ENCODE measurements at regions not wholly inside any gene's neighbourhood (a gene's known extent, or its start where the extent isn't known, plus 50 kb on each side); places are given as distances from the start of the nearest gene placed in this dataset.
"Not testable (repeated sequence)": the region's sequence is repeated elsewhere in the genome, so short reads cannot be mapped to it uniquely, and the experiment has no call there.

DNA sequence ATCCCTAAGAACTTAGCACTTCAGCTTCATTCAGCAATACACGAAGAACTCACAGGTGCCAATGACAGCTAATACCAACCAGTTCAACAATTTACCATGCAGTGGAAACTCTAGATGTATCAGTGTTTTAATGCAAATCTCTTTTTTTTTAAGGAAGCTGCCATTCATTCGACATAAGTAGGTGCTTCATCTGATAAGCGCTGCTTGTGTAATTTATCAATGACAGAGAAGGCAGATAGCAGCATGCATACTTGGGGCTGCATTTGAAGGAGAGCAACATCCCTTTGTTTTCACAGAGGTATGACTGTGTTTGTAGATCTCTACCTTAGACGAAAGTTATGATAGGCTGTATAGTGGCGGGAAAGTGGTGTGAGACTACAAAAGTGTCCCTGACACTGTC lies 977.1 kb downstream of the AACS start:
- no peak for DNase-seq

DNA sequence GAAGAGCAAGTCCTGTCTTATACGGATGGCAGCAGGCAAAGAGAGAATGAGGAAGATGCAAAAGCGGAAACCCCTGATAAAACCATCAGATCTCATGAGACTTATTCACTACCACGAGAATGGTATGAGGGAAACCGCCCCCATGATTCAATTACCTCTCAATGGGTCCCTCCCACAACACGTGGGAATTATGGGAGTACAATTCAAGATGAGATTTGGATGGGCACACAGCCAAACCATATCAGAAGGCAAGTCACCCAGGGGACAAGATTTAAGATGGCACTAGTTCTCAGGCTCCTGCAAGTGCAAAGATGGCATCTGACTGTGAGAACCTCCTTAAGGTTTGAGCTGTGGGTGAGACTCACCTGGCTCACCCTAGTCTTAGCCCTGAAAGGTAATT lies 984.3 kb downstream of the AACS start:
- not testable (repeated sequence) for DNase-seq

DNA sequence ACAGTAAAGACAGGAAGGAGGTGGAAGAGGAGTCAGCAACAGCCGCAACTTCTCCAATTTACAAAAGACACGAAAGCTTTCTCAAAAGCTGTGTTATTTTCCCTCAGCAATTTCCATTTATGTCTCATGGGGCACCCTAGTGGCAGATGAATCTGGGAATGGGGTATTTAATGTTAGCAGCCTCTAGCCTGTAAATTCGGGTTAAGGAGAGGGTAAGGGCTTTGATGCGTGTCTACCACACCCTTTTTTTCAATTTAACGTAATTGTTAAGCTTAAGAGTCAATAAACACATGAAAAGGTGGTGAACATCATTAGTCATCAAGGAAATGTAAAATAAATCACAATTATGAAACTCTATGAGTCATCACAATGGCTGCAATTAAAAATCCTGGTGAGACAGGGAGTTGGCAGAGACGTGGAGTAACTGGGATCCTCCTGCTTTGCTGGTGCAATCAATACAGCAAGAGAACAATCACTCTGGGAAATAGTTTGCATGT lies 986.4 kb downstream of the AACS start:
- DNase-seq, result no peak

DNA sequence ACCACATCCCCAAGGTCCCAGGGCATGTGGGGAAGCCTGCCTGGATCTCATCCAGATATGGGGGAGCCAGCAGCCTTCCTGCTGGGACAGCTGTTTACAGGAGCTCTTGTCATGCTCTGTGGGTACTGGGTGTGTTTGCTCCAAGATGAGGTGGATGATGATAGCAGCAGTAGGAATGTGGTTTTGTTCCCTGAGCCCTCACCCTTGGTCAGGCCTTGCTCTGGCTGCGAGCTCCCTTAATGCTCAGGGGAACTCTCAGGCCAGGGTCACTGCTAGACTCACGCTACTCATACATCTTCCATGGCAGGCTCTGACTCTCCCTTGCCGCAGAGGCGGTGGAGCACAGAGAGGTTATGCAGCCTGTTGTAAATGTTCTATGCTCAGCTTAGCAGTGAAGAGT lies 990.3 kb downstream of the AACS start:
- DNase-seq, result no peak

DNA sequence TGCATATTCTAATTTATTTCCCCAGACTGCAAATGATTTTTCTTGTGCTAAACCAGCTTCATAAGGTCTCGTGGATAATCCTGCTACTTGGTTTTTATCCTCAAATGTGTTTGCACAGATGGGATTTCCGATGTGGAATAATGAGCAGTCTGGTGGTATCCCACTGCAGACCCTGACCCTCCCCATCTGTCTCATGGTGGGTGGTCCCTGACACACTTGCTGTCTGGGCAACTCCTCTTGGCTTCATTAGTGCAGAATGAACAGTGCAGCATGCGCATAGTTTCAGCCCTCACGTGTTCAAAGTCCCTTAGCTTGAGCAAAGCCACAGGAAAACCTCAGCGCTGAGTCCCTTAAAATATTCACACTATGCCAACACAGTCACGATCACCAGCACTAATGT lies 996.5 kb downstream of the AACS start:
- peak; percentile 17 for DNase-seq

DNA sequence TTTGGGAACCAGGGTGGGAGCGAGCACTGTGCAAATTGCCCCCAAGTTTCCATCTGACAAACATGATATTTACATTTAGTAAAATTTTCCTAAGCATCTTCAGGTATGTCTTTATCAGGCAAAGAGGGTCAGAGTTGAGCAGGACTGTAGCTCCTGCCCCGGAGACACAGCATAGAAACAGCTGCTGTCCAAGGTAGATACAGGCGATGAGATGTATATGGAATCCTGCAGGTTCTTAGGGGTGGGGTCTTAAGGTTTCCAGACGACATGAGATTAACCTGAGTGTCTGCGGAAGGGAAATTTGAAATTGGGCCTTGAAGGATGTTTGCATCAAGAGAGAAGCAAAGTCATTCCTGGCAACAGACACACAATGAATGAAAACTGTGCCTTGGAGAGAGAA lies 998.8 kb downstream of the AACS start:
- no peak for DNase-seq

DNA sequence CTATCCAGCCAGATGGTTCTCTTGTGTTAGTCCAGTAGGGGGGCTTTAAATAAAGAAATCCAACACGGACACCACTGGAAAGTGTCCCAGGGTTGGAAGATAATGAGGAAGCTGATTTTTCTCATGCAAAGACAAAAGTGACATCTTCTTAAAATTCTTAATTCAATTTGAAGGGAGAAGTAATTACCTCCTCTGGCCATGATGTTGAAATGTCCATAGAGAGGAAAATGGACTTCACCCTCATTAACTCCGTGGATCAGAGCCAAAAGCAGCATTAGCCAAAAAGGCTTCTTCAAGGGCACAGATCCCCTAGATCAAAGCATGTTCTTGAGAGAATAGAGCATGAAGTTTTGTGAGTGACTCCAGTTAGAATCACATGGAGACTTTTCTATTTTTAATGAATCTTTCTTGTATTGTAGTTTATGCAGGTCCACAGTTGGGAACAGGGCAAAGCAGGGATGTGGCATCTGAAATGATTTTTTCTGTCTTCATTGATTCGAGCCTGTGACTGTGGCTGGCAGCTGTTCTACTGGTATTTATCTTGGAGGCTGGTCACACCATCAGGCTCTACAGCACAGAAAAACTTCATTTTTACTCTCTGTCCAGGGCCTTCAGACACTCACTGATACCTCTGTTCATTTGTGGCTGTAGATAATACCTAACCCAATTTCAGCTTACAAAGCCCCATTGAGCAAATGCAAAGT lies 1002.5 kb downstream of the AACS start:
- DNase-seq, result peak; percentile 32

DNA sequence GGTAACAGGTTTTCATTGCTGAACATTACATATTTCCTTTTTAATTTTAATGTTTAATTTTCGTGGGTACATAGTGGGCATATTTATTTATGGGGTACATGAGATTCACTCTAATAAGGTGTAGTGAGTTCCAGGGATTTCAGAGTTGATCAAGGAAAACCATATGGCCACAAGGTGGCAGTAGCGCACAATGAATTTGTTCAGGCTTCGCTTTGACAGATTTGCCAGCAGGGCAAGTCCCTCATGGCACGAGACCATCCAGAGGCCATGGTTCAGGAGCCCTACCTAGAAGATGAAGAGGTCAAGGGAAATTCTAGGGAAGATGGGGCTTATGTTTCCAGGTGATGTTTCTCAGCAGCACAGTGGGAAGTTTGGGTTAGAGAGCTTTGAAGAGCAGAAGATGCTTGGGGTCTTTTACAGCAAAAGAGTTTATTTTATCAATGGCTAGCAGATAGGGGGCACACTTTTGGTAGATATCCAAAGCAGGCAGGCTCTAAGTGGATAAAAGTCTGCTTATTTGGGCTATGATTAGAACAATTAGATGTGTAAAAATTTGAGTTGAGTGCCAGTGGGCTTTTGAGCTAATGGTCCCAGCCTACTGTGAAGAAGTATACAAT lies 1004.4 kb downstream of the AACS start:
- no peak for DNase-seq

DNA sequence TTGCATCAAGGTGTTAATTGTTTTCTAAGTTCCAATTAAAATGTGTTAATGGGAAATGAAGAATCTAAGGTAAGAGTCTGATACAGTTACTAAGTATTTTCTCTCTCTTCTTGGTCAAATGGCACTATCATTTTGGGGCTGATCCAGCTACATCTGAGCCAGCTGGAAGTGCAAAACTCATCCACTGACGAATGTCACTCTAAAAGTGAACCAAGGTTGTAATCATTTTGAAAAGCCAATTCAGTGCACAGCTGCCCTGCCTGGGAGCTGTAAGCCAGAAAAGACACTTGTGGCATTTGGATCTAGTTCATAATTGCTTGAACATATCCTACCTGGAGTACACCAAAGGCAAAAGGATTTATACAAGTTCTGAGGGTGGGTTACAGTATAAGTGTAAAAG lies 1011.3 kb downstream of the AACS start:
- DNase-seq, result no peak

DNA sequence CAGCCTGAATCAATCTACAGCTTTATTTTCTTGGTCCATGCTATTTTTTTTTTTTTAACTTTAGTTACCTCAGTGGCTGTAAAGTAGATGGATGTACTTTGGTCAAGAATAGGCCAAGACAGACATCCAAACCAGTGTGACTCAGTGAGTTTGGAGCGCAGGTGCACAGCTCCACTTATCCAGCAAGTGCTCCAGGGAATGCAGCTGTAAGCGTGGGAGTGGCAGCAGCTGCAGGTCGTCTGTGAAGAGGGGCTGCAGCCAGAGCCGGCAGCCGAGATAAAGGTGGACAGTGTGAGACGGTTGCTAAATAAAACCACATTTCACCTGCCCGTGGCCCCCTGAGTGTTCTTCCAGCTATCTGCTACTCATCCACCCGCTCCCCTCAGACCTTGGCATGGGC lies 1018.7 kb downstream of the AACS start:
- DNase-seq, result no peak

DNA sequence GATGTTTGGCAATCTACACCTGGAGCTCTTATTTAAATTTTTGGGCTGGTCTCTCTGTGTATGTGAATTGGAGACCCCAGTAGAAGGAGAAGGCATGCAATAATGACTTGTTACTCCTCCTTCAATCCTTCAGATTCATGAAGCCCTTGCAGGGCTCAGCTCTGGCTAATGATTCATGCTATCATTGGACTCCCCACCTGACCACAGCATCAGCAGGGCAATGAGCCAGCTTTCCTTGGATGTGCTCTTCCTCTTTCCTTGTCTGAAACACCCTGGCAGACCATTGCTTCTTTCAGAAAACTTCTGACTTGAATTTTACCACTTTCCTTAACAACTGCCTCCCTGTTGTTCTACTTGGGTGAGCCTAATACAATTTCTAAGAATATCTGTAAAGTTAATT lies 1019.2 kb downstream of the AACS start:
- no peak for DNase-seq

DNA sequence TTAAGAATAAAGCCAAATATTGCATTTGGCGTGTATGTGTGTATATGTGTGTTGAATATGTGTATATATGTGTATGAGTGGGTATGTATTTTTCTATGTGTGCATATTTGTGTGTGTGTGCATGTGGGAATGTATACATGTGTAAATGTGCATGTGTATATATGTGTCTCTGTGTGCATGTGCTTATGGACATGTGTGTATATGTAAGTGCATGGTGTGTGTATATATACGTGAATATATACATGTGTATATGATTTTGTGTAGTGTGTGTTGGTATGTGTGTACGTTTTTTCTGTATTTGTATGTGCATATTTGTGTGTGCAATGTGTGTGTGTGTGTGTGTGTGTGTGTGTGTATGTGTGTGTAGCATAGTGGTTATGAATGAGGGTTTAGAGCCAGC lies 1021.0 kb downstream of the AACS start:
- no peak for DNase-seq

DNA sequence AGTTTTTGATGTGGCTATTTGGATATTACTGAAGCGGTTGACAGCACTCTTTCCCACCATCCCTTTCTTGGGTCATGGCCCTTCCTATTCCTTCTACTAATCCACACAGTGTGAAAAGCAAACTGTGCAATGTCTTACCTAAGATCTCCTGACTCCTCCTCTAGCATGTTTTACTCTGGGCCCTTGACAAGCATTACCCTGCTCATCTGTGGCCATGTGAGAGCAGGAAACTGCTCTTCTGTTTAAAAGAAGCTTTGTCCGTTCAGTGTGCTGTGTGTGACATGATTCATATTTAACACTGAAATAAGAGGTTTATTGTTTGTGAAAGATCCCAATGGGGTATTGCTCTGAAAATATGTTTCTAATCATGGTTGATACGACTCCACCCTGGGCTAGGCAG lies 1022.5 kb downstream of the AACS start:
- no peak for DNase-seq

DNA sequence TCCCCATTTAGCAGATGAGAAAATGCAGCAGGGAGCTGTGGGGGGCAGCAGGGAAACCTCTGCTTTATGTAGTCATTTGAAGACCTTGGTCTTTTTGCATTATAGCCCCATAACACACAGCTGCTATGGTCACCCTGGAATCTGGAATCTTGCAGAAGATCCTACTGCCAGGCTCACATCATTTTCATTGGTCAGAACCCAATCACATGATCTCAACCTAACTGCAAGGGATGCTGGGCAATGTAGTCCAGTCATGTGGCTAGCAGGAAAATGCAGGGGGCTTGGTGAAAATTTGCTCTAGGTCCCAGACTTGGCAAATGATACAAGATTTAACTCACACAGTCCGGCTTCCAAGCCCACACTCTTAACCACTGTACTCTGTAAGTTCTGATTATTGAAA lies 1028.7 kb downstream of the AACS start:
- DNase-seq, result no peak

DNA sequence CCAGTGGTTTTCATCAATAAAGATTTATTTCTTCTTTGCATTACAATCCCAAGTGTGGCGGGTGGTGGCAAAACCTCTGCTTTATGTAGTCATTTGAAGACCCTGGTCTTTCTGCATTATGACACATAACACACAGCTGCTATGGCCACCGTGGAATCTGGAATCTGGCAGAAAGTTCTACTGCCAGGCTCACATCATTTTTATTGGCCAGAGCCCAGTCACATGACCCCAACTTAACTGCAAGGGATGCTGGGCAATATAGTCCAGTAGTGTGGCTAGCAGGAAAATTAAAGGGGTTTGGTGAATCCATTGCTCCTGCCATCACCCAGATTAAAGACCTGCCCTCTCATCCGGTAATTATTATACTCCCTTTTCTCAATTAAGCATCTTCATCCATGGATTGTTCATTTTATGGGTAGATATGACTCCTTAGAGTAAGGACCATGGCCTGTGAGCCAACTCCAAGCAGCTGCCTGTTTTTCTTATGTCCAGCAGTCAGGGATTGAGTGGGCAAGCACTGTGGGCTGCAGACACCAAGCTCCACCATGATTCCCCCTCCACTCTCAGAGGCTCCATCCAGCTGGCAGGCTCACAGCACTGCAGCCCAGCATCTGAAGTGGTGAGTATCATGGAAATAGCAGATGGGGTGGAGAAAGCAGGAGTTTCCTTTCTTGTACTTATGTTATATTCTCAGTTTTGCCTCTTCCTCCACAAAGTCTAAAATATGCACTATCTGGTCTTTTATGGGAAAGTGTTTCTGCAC lies 1030.7 kb downstream of the AACS start:
- no peak for DNase-seq

DNA sequence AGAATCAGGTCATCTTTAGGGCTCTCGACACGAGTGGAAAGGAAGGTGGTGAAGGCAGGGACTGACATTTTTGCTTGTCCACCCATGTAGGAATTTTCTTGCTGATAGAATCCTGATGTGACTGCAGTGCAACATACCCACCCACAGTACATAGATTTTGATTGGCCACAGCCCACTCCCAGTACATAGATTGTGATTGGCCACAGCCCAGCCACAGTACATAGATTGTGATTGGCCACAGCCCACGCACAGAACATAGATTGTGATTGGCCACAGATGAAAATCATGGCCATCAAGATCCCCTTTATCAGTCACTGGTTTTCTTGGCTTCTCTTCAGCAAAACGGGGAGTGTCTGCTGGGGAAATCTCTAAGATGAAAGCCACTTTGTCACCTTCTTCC lies 1041.5 kb downstream of the AACS start:
- no peak for DNase-seq

DNA sequence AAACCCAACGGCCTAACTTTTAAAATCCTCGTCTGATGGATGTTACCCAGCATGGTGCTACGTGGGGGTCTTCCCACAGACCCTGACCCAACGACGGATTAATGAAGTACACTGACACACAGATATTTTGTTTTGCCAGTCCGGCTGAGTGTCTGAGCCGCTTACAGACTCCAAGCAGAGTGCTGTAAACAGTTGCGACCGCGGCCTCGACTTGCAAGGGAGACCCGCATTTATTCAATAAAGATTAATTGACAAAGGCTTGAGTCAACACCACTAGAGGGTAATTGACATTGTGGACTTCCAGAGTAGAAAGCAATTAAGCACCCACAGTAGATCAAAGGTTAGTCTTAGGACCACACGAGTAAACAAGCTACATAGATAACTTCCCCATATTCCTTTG lies 1042.4 kb downstream of the AACS start:
- no peak for DNase-seq

DNA sequence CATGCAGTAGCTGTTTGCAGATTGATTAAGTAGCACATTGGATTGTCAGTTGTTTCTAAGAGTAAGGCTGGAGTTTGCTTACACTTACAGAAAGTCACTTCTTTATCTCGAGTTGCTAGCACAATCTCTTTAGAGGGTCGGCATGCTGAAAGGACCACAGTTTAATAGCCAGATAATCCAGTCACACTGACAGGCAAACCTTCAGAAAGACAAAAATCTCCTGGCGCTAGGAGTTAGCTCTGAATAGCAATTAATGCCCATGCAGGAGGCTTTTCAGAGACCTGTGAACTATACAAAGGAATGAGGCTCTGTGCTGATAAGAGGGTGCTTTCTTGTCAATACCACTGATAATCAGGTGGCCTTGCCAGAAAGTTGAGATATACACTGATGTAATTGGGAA lies 1043.0 kb downstream of the AACS start:
- DNase-seq, result no peak

DNA sequence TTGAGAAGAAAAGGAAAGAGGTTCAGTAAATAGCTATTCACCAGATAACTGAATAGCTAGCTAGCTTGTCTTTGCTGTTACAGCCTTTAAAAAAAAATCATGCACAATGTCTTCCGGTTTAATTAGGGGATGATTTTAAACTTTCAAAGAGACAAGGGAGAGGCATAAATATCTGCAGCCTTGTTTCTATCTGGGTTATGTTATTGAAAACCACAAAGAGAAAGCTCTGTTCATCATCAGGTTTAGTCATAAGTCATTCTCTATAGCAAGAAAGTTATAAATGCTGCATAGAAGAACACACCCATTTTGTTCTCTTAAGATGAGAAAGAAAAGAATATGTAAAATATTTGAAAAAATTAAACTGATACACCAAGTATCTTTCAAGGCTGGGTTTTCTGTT lies 1046.9 kb downstream of the AACS start:
- DNase-seq, result no peak

DNA sequence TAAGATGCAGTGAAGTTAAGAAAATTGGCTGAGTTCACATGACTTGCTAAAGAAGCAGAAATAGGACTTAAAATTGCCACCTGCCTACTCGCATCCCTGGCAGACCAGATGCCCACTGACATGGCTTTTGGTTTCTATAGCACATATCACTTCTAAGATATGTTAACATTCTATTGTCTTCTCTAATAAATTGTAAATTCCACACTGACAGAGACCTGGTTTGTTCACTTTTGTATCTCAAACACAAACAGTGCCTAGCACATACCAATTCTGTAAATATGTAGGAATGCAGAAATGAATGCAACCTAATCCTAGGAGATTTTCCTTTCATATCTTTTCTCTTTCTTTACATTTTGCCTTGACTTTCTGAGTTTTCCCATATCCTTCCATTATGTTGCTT lies 1047.6 kb downstream of the AACS start:
- DNase-seq, result no peak

DNA sequence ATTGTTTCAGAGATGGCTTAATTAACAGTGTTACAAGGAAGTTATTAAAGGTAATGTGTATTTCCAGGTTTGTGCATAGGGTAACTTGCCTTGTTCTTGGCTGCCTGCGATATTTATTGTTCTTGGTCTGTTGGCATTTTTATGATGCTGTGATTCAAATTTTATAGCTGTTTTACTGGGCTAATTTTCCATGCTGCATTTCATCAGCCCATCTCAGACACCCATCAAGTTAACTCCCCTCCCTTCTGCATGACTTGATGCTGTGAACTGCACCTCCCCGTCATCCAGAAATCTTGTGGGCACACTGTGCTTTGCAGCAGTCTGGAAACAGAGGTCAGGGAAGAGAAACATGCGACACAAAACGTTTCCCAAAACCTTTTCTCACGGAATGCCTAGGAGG lies 1049.2 kb downstream of the AACS start:
- DNase-seq, result no peak

DNA sequence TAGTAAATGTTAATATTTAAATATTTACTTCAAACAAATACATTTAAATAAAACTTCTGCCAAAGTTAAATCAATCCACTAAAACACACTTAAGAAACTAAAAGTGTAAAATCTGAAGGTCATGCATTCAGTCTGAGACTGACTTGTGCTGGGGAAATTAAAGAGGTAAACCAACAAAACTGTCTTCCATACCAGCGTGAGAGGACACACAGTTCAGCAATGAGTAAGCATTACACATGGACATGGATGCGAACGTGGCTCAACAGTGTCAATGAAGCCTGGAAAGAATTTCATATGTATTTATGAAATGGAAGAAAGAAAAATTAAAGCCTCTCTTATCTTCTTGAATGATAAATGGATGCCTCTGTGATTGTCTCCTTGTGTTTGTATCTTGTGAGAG lies 1052.3 kb downstream of the AACS start:
- no peak for DNase-seq

DNA sequence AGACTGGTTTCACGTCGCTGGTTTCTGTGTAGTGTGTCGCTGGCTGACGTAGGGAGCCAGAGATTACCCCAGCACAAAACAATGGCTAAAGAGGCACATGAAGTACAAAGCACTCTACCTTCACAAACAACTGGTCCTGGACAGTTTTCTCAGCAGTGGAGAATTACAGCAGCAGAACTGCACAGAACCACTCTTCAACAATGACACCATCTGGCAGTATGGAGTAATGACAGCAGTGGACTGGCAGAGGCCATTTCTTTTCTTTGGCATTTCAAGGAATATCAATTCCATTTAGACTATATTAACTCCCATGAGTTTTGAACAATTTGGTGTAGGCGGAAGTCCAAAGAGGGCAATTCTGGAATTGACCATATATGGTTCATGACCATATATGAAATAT lies 1074.1 kb downstream of the AACS start:
- no peak for DNase-seq

DNA sequence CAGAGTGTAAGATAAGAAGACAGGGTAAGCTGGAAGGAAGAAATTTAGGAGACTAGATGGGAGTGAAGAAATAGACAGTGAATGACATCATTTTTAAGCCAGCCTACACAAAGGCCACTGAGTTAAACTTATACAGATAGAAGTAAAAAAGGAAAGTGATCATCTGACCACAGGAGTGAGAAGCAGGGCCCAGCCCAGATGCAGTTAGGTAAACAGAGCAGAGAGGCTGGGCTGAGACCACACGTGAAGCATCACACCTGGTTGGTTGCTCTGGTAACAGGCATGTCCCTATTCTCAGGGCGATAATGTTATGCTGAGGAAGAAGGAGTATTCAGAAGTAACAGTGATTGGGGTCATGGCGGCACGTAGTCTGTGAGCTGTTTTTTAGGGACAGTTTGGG lies 1079.4 kb downstream of the AACS start:
- DNase-seq, result no peak
